Activated CD4-positive, alpha-beta T cell treated with anti-CD3 and anti-CD28 coated beads, Interleukin-10, Interleukin-2, amounts not matched to agents 100 ng/mL and 50 ng/mL, durations not matched to agents 16 hours and 8 hours (primary cell): ENCODE measurements at regions not wholly inside any gene's neighbourhood (a gene's known extent, or its start where the extent isn't known, plus 50 kb on each side); places are given as distances from the start of the nearest gene placed in this dataset.
"Not testable (repeated sequence)": the region's sequence is repeated elsewhere in the genome, so short reads cannot be mapped to it uniquely, and the experiment has no call there.

Experiments used
- DNase-seq: peaks from one replicate; pipeline ENCODE4 v3.0.0-alpha.2; 2020

DNA sequence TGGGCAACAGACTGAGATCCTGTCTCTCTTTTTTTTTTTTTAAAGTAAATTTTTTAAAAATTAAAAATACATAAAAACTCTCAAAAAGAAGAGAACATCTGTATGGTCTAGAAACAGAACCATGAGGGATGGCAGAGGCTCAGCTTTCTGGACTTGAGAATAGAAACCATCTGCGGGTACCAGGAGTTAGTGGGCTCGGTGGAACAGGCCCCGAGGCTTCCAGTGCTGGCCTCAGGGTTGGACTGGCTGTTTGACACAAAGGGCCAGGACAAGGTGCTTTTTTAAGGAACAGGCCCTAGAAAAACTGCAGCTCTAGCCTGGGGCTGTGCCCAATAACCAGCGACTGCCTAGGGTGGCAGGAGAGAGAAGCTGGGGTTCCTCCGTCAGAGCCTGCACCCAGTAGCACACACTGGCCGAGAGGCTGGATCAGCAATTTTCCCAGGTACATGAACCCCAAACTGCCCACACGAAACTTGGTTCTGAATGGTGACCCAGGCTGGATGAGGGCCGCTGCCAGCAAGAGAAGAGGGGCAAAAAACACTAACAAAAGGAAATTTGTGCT lies 131.0 kb upstream of the OLIG3 start:
- no peak for DNase-seq

DNA sequence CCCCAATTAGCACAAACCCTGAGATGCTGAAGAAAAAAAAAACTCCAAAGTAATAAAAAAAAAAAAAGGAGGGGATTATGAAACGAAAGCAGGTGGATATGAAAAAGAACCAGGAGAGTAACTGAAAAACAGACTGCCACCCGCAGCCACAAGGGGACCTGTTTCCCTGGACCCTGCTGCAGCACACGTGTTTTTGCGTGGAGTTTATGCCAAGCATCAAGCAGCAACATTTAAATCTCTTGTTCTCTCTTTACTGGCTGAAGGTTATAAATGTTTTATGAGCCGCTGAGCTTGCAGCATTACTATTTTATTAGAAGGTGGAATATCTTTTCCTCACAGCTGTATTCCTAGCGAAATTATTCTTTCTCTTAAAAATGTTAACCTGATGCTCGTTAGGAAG lies 131.6 kb upstream of the OLIG3 start:
- no peak for DNase-seq

GRCh38 chr6:137630666-137631065 lies 136.5 kb upstream of the OLIG3 start:
- DNase-seq: no peak

DNA sequence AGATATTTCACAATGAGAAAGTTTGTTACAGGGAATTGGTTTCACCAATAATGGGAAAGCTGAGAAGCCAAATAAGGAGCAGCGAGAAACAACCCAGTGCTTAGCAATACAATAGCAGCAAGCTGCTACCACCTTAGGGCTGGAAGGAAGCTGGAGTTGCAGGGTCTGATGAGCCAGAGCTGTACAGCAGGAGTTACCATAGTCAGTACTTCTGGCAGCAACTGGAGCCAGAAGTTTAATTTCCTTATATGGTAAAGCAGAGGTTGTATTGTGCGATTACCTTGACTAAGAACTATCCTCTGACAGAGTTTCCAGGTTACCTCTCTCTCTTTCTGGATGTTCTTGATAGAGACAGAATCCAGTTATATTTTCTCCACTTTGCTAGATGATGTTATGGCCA lies 137.1 kb upstream of the OLIG3 start:
- DNase-seq: no peak

DNA sequence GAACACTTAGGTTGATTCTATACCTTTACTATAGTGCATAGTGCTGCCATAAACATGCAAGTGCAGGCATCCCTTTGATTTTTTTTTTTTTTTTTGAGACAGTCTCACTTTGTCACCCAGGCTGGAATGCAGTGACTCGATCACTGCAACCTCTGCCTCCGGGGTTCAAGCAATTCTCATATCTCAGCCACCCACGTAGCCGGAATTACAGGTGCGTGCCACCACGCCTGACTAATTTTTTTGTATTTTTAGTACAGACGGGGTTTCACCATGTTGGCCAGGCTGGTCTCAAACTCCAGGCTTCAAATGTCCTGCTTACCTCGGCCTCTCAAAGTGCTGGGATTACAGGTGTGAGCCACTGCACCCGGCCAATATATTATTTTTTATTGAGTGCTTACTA lies 140.0 kb upstream of the OLIG3 start:
- not testable (repeated sequence) for DNase-seq

GRCh38 chr6:137637121-137637520 lies 142.9 kb upstream of the OLIG3 start:
- DNase-seq: no peak

- peak; percentile 26 for DNase-seq
Observed at GRCh38 chr6:137638926-137639706, 144.9 kb upstream of the OLIG3 start.

DNA sequence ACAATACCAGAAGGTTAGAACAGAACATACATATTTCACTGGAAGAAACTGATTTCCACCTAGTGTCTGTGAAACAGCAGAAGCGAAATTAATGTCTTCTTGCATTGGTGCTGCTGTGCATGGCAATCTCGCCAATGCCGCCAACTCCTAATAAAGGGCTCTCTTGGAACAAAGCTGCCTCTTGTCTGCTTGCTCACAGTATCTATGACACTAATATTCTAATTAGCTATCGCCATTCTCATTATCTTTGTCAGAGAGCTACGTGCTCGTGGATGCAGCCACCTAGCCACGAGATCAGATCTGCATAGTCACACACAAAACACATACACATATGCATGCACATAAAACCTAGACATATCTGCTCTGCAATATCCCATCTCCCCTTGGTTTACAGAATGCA lies 145.9 kb upstream of the OLIG3 start:
- DNase-seq: no peak

GRCh38 chr6:137641474-137642077 lies 147.4 kb upstream of the OLIG3 start:
- DNase-seq: peak; percentile 72

DNA sequence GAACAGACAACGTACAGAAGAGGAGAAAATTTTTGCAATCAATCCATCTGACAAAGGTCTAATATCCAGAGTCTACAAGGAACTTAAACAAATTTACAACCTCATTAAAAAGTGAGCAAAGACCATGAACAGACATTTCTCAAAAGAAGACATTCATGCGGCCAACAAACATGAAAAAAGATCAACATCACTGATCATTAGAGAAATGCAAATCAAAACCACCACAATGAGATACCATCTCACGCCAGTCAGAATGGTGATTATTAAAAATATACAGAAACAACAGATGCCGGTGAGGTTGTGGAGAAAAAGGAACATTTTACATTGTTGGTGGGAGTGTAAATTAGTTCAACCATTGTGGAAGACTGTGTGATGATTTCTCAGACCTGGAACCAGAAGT lies 149.0 kb upstream of the OLIG3 start:
- DNase-seq: not testable (repeated sequence)

- DNase-seq: not testable (repeated sequence)
Observed at GRCh38 chr6:137643644-137644043, 149.4 kb upstream of the OLIG3 start.

DNA sequence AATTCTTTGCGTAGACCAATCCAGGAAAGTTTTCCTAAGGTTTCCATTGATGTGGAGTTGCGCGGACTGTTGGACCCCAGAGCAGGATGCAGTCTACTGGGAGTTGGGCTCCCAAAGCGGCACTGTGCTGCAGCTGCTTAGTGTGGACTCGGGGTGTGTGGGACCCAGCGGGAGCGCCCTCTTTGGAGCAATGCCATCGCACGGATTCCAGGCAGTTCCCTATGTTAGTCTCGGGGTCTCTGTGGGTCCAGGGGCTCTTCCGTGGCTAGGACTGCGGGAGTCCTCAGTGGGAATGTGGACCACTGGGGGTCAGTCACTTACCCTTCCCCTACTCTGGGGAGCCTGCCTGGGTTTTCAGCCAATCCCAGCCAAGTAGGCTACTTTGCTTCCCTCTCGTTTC lies 151.7 kb upstream of the OLIG3 start:
- DNase-seq: no peak

- DNase-seq: no peak
Observed at GRCh38 chr6:137646484-137646883, 152.3 kb upstream of the OLIG3 start.

DNA sequence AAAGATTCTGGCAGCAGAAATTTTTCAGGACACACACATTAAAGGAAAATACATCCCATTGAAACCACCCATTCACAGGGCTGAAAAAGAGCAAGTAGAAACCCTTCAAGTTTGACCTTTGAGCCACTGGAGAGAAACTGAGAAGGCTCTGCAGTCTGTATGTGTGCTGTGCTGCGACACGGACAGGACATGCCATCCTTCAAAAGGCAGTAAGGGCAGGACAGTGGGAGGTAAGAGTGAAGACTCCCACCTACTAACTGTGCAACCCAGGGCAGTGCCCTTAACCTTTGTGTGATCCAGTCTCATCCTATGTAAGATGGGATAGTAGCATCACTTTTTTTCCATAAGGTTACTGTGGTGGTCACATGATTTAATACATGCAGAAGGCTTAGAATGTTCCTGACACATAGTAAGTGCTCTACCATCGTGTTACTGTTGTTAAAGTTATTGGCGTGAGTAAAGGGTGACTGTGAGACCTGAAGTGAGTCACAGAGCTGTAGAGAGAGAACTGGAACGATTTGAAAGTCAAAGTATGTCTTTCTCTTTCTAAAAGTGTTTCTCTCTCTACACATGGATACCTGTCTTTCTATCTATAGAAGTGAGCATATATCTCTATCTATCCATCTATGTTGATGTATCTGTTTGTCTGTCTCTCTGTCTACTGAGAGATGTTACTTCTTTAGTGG lies 153.7 kb upstream of the OLIG3 start:
- DNase-seq: no peak

DNA sequence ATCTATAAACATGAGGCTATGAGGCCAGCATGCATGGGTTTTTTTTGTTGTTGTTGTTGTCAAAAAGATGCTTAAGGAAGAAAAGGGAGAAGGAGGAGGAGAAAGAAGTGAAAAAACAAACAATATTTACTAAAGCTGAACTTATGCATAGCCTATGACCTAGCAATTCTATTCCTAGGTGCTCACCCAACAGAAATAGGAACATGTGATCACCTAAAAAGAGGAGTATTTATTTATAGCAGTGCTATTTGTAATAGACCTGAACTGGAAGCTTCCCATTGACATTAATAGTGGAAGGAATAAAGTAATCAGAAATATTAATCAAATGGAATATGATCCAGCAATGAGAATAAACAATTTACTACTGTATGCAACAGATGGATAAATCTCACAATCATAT lies 156.5 kb upstream of the OLIG3 start:
- DNase-seq: no peak

DNA sequence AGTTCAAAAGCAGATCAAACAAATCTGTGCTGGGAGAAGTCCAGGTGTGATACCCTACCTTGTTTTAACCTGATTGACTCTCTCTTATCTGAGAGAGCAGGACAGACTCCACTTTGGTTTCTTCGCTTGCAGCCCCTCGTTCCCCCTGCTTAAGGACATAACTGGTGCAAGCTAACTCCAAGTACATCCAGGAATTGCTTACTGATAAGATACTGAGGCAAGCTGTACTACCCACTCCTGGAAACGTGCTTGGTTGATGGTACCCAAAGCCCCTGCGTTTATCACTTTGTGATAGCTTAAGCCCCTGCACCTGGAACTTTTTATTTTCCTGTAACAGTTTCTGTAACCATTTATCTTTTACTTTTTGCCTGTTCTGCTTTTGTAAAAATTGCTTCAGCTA lies 157.0 kb upstream of the OLIG3 start:
- DNase-seq: no peak

GRCh38 chr6:137651591-137652335 lies 157.6 kb upstream of the OLIG3 start:
- DNase-seq: no peak

DNA sequence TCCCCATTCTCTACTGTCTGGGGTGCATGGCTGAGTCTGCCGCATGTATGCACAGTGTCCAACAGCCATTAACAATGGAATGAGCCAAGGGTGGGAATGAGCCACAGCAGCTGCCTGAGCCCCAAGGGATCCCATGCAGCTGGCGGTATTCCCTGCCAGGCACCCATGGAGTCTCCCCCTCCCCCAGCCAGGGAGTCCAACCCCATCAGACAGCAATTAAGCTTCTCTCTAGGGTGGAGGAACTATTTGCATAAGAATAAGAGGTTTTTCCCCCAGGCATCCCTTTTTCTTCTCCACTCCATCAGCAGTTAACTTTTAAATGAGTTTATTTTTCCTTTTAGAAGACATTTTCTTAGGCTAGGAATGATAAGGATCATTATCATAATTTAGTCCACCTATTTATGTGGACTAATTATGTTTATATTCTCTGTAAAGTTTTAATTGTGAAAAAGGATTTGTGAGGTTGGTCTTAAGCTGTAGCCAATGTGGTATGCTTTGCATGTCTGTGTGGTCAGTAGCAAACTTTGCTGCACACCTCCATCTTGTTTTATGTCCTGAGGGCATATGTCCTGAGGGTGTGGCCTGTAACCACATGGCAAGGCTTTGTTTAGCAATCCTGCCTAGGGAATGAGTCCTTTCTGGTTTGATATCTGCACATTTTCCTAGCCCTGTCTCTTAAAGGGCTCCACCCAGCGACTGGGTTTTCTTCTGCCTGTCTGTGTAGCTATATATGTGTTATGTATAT lies 158.9 kb upstream of the OLIG3 start:
- no peak for DNase-seq

- no peak for DNase-seq
Observed at GRCh38 chr6:137653706-137654059, 159.5 kb upstream of the OLIG3 start.

DNA sequence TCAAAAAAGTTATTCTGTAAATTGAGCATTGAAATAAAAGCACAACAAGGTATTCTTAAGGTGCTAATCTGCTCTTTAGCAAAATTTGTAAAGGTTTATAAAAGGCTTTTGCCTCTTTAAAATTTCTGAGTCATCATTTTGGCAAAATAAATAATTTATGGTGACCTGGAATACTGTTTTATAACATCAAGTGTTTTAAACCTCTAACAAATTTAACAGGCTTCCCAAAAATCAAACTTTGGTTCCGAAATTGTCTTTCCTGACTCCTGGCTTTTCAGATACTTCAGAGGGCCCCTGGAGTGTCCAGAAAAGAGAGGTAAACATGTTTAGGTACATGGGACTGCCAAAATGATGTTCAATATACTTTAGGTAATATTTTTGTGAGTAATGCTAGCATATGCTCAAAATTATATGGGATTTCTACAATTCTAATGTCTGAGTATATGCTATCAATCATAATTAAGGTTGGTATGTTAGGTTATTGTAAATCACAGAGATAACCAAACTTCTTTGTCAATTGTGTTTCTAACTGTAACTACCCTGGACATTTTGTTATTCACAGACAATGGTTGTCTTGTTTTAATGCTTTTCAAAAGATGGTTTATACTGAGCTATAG lies 160.3 kb upstream of the OLIG3 start:
- no peak for DNase-seq

DNA sequence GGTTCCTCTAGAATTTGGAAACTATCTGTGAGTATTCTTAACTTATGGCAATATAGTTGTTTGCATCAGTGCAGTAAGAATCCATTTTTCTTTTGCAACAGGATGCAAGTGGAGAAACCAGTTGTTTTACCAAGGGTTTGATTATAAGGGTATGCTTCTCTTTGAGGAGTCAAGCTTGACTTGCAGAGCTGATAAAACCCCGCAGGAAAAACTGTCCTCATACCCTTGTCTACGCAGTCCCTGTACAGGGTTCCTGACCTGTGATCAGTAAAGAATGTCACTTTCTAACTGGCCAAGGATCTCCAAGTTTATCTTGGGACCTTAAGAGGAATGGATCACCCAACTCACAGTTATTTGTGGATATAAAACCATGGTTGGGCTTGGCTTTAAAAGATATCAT lies 161.1 kb upstream of the OLIG3 start:
- no peak for DNase-seq

DNA sequence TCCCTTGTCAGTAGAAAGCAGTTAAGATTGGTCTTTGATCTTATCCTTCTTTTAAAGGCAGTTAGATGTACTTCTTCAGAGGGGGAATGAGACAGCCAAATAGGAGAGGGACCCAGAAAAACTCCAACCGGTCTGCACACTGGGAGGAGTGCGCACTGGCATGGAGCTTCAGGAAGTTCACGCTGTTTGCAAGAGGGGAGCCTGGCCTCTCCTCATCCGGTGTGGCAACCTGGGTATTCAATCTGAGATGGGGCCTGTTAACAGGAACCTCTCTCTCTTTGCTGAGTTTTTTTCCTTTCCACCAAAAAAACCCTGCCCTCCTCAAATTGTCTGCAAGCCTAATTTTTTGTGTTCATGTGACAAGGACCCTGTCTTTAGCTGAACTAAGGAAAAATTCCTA lies 162.5 kb upstream of the OLIG3 start:
- DNase-seq: no peak
